ENCODE measurements at regions not wholly inside any gene's neighbourhood (a gene's known extent, or its start where the extent isn't known, plus 50 kb on each side); places are given as distances from the start of the nearest gene placed in this dataset.

DNA sequence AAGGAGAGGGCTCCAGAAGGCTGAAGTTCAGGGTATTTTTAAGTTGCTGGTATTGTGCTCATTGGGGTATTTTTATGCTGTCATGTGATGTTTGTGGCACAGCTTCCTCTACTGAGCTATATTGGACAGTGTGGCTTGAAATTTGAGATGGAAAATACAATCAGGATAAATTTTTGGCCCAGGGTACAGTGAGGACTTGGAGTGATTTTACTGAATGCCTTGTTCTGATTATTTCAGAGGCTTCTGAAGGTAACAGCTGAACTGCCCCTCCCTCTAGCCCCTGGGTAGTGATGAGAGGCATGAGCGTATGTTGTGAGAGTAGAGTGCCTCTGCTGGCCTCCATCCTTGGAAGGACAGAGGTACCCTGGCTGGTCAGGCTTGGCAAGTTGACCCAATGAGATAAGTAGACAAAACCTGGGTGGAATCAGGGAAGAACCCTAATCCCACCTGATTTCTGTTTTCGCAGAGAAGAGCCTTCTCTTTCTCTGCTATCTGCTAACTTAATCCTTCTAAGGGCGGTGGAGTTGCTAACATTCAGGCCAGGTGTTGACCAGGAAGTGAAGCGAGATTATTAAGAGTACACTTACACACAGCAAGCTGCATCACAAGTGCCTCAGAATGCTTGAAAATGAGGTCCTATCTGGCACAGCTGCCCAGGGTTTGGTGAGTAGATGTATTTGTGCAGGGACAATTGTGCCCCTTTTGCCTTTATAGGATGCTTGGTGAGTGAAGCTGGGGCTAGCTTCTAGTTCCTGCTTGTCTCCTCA is 98.1 kb upstream of the CLSTN2 start:
- Histone ChIP-seq H3K36me3 (ENCODE audit: control insufficient read depth in 1 of 2, insufficient read depth in 2 of 2, low read length in 2 of 2) (no peaks in the 10 kb centered on the region), H3K27me3 (ENCODE audit: insufficient read depth, low read length) (peaks cover 49% of the 10 kb centered on the region), H3K79me2 (ENCODE audit: insufficient read depth, low read length) (no peaks in the 10 kb centered on the region), H2AFZ (ENCODE audit: low read depth, low read length, poor library complexity, severe bottlenecking) (no peak overlapping the region), H3K4me3 (replicated peaks in 1 of 2; ENCODE audit: low read depth in 1 of 2, low read length in 2 of 2) (no peak overlapping the region), H3K4me2 (ENCODE audit: low read length) (no peak overlapping the region), H3K9me2 (ENCODE audit: insufficient read depth) (no peaks in the 10 kb centered on the region), H4K20me1 (ENCODE audit: insufficient read depth) (no peaks in the 10 kb centered on the region), H3K9me3 (ENCODE audit: control insufficient read depth in 1 of 2, insufficient read depth in 1 of 2, low read depth in 1 of 2, low read length in 2 of 2) (no peaks in the 10 kb centered on the region), H3K27ac (ENCODE audit: low read depth, low read length) (no peak overlapping the region), H3K9ac (ENCODE audit: low read length) (no peak overlapping the region), H3K4me1 (ENCODE audit: control insufficient read depth in 1 of 2, insufficient read depth in 2 of 2, low read length in 2 of 2) (no peaks in the 10 kb centered on the region)
- DNase-seq (ENCODE audit: low read depth, low spot score) (no peak), ATAC-seq (no peak)
- ChIA-PET CTCF (no interaction called here), POLR2A (no interaction called here), RAD21 (ENCODE audit: low non-redundant PET in 1 of 2, low total read pairs in 2 of 2, uncharacterized antibody in 2 of 2, unreplicated experiment in 2 of 2) (no interaction called here)
- TF ChIP-seq TCF7L2 (IDR thresholded peaks at IDR 0.05; ENCODE audit: borderline replicate concordance, extremely low read depth, insufficient read depth, insufficient read length) (no peak), SRF (IDR thresholded peaks at IDR 0.05; ENCODE audit: low read depth) (no peak), RAD21 (IDR thresholded peaks at IDR 0.05; ENCODE audit: low read depth) (no peak), CEBPB (IDR thresholded peaks at IDR 0.05; ENCODE audit: low read depth) (no peak), ELF1 (IDR thresholded peaks at IDR 0.05; ENCODE audit: borderline replicate concordance, low read depth) (no peak), POLR2AphosphoS5 (IDR thresholded peaks at IDR 0.05; ENCODE audit: low read depth, low read length) (no peak), EZH2 (IDR thresholded peaks at IDR 0.05) (no peak), SP1 (IDR thresholded peaks at IDR 0.05; ENCODE audit: low read depth) (no peak), FOSL1 (IDR thresholded peaks at IDR 0.05; ENCODE audit: low read depth) (no peak), ZNF274 (IDR thresholded peaks at IDR 0.05; ENCODE audit: low read depth, low read length) (no peak), EZH2phosphoT487 (IDR thresholded peaks at IDR 0.05; ENCODE audit: borderline replicate concordance) (no peak)
- TF ChIP-seq, protein P1, sequence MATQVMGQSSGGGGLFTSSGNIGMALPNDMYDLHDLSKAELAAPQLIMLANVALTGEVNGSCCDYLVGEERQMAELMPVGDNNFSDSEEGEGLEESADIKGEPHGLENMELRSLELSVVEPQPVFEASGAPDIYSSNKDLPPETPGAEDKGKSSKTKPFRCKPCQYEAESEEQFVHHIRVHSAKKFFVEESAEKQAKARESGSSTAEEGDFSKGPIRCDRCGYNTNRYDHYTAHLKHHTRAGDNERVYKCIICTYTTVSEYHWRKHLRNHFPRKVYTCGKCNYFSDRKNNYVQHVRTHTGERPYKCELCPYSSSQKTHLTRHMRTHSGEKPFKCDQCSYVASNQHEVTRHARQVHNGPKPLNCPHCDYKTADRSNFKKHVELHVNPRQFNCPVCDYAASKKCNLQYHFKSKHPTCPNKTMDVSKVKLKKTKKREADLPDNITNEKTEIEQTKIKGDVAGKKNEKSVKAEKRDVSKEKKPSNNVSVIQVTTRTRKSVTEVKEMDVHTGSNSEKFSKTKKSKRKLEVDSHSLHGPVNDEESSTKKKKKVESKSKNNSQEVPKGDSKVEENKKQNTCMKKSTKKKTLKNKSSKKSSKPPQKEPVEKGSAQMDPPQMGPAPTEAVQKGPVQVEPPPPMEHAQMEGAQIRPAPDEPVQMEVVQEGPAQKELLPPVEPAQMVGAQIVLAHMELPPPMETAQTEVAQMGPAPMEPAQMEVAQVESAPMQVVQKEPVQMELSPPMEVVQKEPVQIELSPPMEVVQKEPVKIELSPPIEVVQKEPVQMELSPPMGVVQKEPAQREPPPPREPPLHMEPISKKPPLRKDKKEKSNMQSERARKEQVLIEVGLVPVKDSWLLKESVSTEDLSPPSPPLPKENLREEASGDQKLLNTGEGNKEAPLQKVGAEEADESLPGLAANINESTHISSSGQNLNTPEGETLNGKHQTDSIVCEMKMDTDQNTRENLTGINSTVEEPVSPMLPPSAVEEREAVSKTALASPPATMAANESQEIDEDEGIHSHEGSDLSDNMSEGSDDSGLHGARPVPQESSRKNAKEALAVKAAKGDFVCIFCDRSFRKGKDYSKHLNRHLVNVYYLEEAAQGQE (IDR thresholded peaks at IDR 0.05; ENCODE audit: low read depth): no peak
- intact Hi-C loops (cut with micrococcal nuclease): no loop called here
- no TSS peak for BruUV-seq (replicated peaks)

All from HCT116 (cell line).